G401 (cell line): ENCODE measurements at regions not wholly inside any gene's neighbourhood (a gene's known extent, or its start where the extent isn't known, plus 50 kb on each side); places are given as distances from the start of the nearest gene placed in this dataset.

Source experiments
- DNase-seq: peaks from one replicate; pipeline ENCODE4 v3.0.0-alpha.2; 2015; ENCODE audit warnings: low spot score
- in situ Hi-C: cut with HindIII; loops from 2 replicates; pipeline ENCODE4 v1.10.0; 2016; ENCODE audit warnings: low sequenced_read_pairs, mixed read lengths

DNA sequence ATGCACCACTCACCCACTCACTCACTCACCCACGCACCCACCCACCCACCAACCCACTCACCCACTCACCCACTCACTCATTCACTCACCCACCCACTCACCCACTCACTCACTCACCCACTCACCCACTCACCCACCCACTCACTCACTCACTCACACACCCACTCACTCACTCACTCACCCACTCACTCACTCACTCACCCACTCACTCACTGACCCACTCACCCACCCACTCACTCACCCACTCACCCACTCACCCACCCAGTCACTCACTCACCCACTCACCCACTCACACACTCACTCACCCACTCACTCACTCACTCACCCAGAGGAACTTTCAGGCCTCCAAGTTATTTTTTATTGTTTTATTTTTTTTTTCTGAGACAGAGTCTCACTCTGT lies 93.1 kb upstream of the MKI67 start:
- in situ Hi-C loops, result no loop called here

DNA sequence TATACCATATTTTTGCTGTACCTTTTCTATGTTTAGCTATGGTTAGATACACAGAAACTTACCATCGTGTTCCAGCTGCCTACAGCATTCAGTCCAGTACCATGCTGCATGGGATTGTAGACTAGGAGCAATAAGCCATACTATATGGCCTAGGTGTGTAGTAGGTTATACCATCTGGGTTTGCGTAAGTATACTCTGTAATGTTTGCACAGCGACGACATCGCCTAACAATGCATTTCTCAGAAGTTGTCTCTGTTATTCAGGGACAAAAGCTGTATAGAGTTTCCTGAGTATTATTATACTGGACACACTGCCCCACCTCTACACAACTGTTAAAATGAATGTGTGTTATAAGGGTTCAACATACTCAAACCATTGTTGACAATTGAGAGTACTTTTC lies 93.8 kb upstream of the MKI67 start:
- in situ Hi-C loops, result no loop called here
- no peak for DNase-seq

More for the DNA sequence above, 93.1 kb upstream of the MKI67 start:
- no peak for DNase-seq

DNA sequence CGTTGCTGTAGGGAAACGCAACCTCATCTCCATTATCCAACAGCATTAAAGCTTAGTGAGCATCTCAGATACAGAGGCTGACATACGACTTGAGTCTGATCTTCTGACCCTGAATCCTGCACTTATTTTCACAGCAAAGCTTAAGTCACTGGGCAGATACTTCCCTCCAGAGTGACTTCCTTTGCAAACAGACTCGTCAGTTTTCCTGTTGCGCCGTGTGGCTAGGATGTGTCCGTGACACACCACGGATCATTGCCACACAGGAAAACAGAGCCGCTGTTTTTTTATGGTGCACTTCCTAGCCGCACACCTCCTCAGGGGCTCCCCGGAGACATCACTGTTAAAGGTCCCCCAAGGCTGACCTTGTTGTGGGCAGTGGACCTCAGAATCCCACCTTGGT lies 94.9 kb upstream of the MKI67 start:
- in situ Hi-C loops, result no loop called here
- no peak for DNase-seq

DNA sequence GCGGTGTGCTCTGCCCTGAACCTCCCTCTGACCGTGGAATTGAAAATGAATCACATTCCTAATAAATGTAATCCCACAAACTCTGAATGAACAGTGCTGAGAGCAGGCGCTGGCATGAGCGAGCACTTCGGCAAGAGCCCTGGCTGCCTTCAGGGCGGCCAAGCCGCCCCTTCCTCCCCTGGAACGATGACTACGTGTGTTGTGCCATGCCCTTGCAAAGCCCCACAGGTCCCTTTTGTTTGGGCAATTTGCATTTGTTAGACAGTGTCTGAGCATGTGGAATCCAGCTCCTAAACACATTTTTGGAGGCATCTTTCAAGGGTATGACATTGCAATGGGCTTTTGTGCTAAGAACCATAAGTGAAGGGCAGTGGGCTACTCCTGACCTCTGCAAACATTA lies 95.6 kb upstream of the MKI67 start:
- in situ Hi-C loops, result no loop called here
- DNase-seq, result no peak

DNA sequence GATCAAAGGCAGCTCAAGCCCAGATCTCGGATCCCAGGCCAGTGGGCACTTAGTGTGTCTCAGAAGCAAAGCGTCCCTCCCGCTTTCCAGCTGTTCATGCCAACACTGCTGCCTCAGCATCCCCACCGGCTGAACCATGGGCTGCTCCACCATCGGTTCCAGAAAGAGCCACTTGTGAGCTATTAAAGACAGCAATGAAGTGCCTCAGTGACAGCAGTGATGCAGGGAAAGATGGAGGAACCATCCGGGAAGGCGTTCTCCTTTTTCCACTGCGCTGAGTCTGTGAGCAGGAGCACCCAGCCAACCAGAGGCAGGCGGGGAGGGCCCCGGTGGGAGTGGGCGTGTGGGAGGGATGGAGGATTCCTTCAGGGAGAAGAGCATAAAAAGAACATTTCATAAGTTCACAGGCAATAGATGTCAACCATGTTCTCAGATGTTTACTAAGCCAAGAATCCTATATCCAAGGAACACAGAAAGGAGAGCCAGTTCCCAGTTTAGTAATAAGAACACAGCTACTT lies 96.2 kb upstream of the MKI67 start:
- DNase-seq, result no peak
- in situ Hi-C loops, result no loop called here

DNA sequence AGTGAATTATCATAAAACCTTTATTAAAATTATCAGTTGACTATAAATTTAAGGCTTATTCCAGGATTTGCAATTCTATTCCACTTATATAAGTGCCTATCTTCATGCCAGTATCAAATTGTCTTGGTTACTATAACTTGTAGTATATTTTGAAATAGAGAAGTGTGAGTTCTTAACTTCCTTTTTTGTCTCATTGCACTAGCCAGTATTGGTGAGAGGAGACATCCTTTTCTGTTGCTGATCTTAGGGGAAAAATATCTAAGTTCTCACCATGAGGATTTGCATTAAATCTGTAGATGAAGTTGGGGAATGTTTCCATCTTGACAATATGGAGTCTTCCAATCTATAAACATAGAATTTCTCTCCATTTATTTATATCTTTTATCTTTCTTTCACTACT lies 104.2 kb upstream of the MKI67 start:
- no peak for DNase-seq
- in situ Hi-C loops, result no loop called here

DNA sequence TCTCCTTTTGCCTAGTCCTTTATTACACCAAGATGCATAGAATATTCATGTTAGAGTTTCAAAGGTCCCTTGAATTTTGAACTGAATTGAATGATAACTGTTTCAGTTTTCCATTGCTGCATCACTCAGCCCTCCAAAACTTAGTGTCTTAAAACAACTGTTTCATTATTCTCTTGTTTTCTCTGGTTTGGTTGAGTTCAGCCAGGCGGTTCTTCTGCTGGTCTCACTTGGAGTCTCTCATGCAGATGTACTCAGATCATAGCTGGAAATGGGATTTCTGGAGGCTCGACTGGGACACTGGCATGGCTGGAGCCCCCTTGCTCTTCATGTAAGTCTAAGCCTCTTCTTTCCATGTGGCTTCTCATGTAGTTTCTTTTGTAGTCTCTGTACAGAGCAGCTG lies 107.2 kb upstream of the MKI67 start:
- in situ Hi-C loops, result no loop called here
- DNase-seq, result no peak

DNA sequence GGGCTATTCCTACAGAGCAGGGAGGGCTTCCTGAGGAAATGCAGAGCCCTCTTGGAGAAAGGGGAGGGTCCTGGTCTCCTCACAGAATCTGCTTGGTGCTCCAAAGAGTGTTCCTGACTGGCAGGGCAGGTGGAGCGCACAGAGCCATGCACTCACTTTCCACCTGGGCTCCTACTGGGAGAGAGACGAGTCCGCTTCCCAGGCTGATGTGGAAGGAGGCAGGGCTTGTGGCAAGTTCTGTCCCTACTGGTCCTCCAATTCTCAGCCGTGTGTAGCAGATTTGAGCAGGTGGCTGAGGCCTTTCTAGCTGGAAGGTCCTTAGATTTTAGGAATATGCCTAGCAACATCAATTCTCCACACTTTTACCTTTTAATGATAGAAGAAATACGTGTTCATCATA lies 111.5 kb upstream of the MKI67 start:
- no peak for DNase-seq
- in situ Hi-C loops, result no loop called here

DNA sequence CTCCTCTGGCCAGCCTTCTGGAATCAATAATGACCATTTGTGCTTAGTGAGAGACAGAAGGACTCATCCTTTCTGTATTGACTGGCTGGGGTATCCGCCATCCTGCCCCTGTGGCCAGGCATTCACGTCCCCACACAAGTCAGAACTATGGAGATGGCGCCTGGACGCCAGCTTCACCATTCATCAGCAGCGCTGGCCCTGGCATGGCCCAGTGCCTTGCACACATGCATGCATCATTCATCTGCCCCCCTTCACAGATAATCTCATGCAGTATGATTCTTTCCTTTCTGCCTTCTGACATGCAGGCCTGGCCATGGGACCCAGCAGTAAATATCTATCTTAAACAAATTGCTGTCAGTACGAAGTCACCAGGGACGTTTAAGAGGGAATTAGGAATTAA lies 114.8 kb upstream of the MKI67 start:
- DNase-seq, result no peak
- in situ Hi-C loops, result no loop called here

DNA sequence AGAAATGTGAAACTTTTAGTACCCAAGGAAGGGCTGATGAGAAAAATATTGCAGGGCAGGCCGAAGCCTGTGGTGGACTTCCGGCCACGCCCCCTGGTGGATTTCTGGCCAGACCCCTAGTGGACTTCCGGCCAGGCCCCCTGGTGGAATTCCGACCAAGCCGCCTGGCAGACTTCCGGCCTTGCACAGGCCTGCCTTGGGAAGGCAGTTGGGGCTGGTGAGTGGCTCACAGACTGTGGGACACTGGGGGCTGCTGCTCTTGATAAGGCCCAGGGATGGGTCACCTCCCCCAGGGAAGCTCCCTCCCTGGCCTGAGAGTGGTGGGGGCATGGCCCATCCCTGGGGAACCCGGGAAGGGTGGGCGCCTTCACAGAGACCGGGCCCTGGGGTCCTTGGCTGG lies 116.4 kb upstream of the MKI67 start:
- no peak for DNase-seq
- in situ Hi-C loops, result no loop called here

DNA sequence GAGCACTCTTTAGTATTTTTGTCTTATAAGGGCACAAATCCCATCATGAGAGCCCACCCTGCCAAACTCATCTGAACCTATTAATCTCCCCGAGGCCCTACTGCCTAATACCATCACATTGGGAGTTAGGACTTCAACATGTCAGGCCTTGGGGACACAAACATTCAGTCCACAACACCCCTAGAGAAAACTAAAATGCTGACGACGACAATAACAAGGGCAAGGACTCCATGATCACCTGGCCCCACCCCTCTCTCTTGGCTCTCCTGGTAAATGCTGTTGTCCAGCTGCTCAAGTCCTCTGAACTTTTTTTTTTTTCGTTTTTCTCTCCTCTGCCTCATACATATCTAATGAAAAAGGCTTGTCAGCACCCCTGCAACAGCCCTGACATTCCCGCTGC lies 118.8 kb upstream of the MKI67 start:
- in situ Hi-C loops, result no loop called here
- DNase-seq, result no peak

DNA sequence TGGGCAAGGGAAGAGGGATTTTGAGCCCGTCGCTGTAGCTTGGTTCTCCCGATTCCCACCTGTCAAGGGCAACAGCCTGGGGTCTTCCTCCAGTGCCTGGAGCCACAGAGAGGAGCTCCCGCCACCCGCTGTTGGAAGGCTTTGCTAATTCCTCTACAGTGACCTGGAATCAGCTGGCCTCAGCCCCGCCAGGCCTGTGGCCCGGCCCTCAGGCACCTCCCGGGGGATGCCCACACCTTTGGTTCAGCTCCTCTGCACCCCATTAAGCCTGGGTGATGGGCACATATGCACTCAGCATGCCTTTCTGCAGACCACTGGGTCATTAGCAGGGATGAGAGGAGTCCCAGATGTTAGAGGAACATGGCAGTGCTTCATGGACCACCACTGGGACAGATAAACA lies 121.4 kb upstream of the MKI67 start:
- in situ Hi-C loops, result no loop called here
- DNase-seq, result no peak

DNA sequence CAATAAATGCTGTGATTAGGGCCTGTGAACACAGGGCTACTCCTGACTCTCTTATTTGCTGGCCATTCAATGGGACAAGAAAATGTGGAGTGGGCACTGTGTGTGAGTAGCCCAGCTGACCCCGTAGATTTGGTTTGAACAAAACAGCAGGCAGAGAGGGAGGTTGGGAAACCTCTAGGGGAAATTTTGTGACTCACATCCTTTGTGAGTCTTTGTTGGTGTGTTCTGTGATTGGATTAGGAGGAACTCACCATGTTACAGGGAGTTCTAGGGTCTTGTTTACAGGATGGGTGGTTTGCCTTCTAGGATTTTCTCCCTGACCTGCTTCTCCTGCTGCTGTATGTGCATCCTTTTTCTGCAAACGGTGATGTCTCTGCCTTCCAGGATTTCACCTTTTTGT lies 128.3 kb upstream of the MKI67 start:
- DNase-seq, result no peak
- in situ Hi-C loops, result no loop called here

DNA sequence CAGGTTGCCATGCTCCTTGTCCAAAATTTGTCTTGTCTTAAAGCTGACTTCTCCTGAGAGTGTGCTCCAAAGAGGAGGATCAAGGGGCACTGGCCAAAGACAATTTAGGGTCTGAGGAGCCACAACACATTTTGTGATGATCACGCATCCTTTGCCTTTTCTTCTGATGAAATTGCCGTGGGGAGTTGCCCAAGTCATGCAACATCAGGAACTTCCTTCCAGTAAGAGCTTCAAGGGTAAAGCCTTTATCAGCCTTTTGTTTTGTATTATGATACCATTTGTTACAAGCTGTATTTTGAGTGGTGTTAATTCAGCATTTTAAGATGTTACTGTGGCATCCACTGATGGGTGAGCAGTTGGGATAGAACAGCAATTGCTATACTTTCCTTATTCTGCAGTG lies 131.2 kb upstream of the MKI67 start:
- no peak for DNase-seq
- in situ Hi-C loops, result no loop called here

DNA sequence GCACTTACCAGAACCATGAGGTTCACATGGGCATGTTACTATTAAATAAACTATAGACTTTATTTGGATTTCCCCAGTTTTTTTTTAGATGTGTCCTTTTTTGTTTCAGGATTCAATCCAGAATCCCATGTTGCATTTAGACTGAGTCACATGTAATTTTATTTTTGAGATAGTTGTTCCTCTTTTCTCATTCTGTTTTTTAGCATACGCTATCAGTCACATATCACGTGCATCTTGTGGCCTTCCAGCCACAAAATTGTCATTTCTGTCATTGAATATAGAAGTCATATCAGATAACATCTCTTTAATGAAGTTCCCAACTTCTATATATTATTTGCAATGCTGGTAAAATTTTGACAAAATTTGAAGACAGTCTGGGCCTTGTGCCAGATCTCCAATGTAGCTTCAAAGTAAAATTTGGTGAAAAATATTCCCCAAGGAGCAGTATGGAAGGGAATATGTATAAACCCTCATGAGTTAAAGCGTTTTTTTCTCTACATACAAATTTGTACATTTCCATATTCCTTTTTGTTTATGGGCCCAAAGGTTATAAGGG lies 132.3 kb upstream of the MKI67 start:
- in situ Hi-C loops, result no loop called here
- DNase-seq, result no peak

DNA sequence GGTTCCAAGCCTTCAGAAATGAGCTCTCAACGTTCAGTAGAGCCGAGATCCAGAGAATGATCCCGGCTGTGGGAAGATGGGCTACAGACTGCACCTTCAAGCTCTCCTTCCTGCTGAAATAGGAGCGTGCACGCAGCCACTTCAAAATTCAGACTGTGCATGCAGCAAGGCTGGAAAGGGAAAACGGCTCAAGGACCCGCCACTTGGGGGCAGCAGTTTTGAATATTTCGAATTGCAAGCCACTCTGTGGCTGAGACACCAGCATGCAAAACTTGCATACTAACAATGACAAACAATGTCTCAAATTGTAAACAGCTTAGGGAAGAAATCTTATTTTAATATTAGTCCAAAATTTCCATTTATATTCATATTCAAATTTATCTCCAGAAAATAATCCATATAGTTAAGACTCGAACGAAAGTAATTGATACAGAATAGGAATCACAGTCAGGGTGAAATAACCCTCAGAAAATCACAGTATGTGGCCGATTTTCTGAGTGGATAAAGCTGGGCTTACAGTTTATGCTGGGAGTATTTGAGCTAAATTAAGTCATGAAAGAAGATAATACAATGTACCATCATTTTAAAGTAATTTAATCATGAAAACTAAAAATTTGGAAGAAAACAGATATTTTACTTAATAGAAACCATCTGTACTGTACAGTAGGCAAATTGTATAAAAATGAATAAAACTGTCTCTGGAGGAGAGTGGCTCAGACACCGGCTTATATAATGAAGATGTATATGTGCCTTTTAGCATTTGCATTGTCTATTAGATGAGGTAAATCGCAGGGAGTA lies 137.9 kb upstream of the MKI67 start:
- peak; percentile 41 for DNase-seq
- in situ Hi-C loops, result no loop called here

DNA sequence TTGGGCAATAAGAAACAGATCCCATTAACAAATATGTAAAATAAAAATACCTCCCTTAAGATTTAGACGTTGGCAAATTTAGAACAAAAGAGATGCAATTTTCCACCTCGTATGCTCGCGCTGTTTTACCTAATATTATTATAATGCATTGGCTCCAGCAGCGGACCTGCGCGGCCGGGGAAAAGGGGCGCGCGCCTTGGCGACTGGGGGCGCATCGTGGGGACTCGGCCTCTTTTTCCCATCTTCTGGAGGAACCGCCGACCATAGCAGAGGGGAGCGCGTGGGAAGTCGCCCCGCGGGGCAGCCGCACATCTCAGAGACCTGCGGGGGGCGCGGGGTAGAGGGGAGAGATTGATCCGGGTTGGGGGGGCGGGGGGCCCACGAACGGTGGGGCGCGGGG lies 139.4 kb upstream of the MKI67 start:
- DNase-seq, result no peak
- in situ Hi-C loops, result no loop called here

DNA sequence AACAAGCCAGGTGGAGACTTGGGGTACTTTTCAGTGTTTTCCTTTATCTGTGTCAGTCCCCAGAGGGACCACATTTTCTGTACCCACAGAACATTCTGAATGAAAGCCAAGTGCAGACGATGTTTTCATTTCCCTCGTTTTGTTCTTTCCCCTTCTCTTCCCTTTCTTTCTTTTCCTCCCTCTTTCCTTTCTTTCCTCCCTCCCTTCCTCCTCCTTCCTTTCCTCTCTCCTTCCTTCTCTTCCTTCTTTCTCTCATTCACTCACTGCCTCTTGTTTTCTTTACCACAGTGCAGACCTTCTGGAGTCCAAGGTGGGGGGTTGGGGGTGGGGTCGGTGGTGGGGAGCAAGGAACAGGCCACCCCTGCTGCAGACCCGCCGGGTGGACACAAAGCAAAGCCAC lies 141.4 kb upstream of the MKI67 start:
- no peak for DNase-seq
- in situ Hi-C loops, result no loop called here

DNA sequence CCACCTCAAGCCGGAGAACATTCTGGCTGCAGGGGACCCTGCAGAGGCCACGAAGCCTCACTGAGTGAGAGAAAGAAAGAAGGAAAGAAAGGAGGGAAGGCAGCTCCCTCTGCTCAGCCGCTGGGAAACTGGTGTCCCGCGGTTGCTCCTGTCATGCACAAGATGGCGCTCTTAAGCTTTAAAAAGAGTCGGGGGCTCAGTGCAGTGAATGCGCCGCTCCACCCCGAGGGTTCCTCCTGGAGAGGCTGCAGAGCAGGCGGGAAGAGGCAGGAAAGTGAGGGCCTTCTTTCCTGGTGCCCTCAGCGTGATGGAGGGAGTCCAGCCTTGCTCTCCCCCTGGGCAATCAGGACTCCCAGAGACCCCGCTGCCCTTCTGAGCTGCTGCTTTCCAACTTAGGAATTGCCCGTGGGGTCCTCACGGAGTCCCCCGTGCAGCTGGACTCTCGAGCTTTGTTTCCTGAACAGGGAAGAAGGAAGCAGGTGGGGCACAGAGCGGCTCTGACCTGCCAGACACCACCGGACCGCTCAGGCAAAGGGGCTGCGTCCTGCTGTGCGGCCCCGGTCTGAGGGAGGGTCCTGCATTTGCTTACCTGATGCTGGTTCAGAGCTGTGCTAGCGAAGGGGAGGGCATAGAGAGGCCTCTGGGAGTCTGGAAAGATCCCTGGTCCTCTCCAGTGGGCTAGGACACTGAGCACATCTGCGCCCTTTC lies 141.9 kb upstream of the MKI67 start:
- DNase-seq, result peak; percentile 17
- in situ Hi-C loops, result no loop called here

DNA sequence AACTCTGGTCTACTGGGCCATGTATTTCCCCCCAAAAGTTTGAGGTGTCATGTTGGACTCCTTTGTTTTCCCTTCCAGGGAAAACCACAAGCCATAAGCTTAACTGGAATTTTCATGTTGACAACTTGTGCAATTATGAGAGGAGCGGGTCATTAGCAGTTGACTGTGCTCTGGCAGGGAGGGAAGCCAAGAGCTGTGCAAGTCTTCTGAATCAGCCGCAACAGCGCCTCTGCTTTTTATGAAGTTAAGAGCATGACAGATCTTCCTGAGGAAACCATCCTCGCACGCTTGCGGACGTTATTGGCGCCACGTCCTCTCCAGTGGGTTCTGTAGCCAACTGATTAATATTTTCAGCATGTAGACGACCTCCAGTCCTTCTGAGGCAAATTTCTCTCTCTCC lies 148.7 kb upstream of the MKI67 start:
- DNase-seq, result peak; percentile 10
- in situ Hi-C loops, result no loop called here
